Common myeloid progenitor, CD34-positive (primary cell): ENCODE measurements at regions not wholly inside any gene's neighbourhood (a gene's known extent, or its start where the extent isn't known, plus 50 kb on each side); places are given as distances from the start of the nearest gene placed in this dataset.

Source experiments
- CTCF ChIA-PET: fragments of 350-600 bp; sonication (Branson Sonifier 250); formaldehyde crosslinking; loops from one replicate; lab custom pipeline; 2021; ENCODE audit warnings: antibody characterized with exemption; lab: Charles Lee
- POLR2A ChIA-PET: fragments of 350-600 bp; sonication (Branson Sonifier 250); formaldehyde crosslinking; loops from one replicate; lab custom pipeline; 2021; ENCODE audit warnings: antibody characterized with exemption; lab: Charles Lee
- DNase-seq, 3 donors: peaks; one replicate each; pipeline versions ENCODE4 v3.0.0 to v3.0.0-alpha.2; 2013
- H3K27ac ChIP-seq, 2 experiments: 1 replicate in 1 of 2; 2 replicates in 1 of 2; pipeline ENCODE4 v1.7.0; 2013; ENCODE audit warnings: inconsistent platforms in 2 of 2, low read length in 2 of 2, mild to moderate bottlenecking in 2 of 2, low read depth in 1 of 2, moderate library complexity in 1 of 2; ENCODE audit not compliant: severe bottlenecking in 2 of 2, insufficient read depth in 1 of 2, poor library complexity in 1 of 2
- H3K27me3 ChIP-seq, 5 experiments: replicated peaks in 2 of 5; 1 replicate in 3 of 5; 2 replicates in 2 of 5; pipeline versions ENCODE4 v1.6.1 to v1.7.0; 2013; ENCODE audit warnings: low read length in 4 of 5, mild to moderate bottlenecking in 2 of 5, moderate library complexity in 2 of 5, inconsistent platforms in 1 of 5; ENCODE audit not compliant: insufficient read depth in 5 of 5, control insufficient read depth in 4 of 5
- H3K36me3 ChIP-seq, 4 experiments: 1 replicate in 2 of 4; 2 replicates in 2 of 4; pipeline versions ENCODE4 v1.6.1 to v1.7.0; 2013; ENCODE audit warnings: low read length in 3 of 4, control low read depth in 1 of 4, mild to moderate bottlenecking in 1 of 4; ENCODE audit not compliant: control insufficient read depth in 4 of 4, insufficient read depth in 4 of 4
- H3K4me1 ChIP-seq, 4 experiments: 1 replicate in 3 of 4; 2 replicates in 1 of 4; pipeline versions ENCODE4 v1.6.1 to v1.7.1; 2013; ENCODE audit warnings: low read length in 3 of 4, mild to moderate bottlenecking in 3 of 4, control low read depth in 1 of 4, inconsistent platforms in 1 of 4, moderate library complexity in 1 of 4; ENCODE audit not compliant: control insufficient read depth in 4 of 4, insufficient read depth in 4 of 4; ENCODE audit errors: control extremely low read depth in 1 of 4
- H3K4me3 ChIP-seq, 7 experiments: 1 replicate in 4 of 7; 2 replicates in 3 of 7; pipeline versions ENCODE4 v1.5.1 to v1.7.0; 2013; ENCODE audit warnings: mild to moderate bottlenecking in 7 of 7, low read length in 6 of 7, moderate library complexity in 6 of 7, inconsistent platforms in 2 of 7, low read depth in 2 of 7, control low read depth in 1 of 7; ENCODE audit not compliant: insufficient read depth in 4 of 7, control insufficient read depth in 1 of 7; ENCODE audit errors: extremely low read depth in 1 of 7
- H3K9me3 ChIP-seq, 5 experiments: 1 replicate in 4 of 5; 2 replicates in 1 of 5; pipeline versions ENCODE4 v1.6.1 to v1.7.1; 2013; ENCODE audit warnings: low read length in 4 of 5, mild to moderate bottlenecking in 2 of 5, inconsistent platforms in 1 of 5, low read depth in 1 of 5, moderate library complexity in 1 of 5; ENCODE audit not compliant: control insufficient read depth in 4 of 5, insufficient read depth in 2 of 5; ENCODE audit errors: control extremely low read depth in 1 of 5
- whole genome bisulfite sequencing: methylation state at CpG from one replicate; pipeline ENCODE4 v1.1.5; 2013; ENCODE audit not compliant: insufficient coverage; 5-methylcytosine and 5-hydroxymethylcytosine counted together

GRCh38 chr2:151095463-151095862 is 166.2 kb downstream of the RBM43 start:
- POLR2A ChIA-PET: no interaction called here
- H3K4me1 ChIP-seq: peaks cover 0 to 2% (median 0%) of the 10 kb centered on the region in 4 experiments

DNA sequence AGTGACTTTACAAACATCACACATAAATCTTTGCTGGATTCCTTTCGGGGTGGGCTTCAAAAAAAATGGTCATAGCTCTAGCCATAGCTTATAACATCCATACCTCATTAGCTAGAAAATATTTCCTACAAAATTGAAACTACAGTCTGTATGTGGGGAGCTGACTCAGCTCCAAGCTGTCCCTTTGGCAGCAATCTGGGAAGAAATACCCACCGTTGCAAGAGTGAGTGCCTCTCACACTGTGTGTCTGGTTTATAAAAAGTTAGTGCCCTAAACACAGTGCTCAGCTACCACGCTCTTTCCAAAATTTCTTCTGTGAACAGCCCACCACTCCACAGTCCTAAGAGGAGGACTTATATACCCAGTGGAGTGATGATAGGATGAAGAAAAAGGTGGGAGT is 170.1 kb downstream of the RBM43 start:
- Histone ChIP-seq H3K27me3 (no peaks in the 10 kb centered on the region), H3K4me1 (peaks cover 0 to 2% (median 0%) of the 10 kb centered on the region in 4 experiments), H3K27ac (no peak overlapping the region), H3K9me3 (no peaks in the 10 kb centered on the region), H3K36me3 (no peaks in the 10 kb centered on the region), H3K4me3 (no peak overlapping the region)
- DNase-seq: no peak
- POLR2A ChIA-PET: no interaction called here
- no CpG with 5 or more reads among the region's 3 CpGs for WGBS
- CTCF ChIA-PET: interaction anchor here (0.5 kb wide), 1 partner anchor 18 kb away, joined by 3 read pairs; no protein-coding TSS in a partner anchor

More at GRCh38 chr2:151095463-151095862, 166.2 kb downstream of the RBM43 start:
- WGBS: 100% methylated on average over 1 of the region's 3 CpGs
- Histone ChIP-seq H3K9me3 (no peaks in the 10 kb centered on the region), H3K27me3 (no peaks in the 10 kb centered on the region), H3K4me3 (no peak overlapping the region), H3K27ac (no peak overlapping the region), H3K36me3 (no peaks in the 10 kb centered on the region)
- CTCF ChIA-PET: no interaction called here
- no peak for DNase-seq

GRCh38 chr2:151087377-151087776 is 174.3 kb downstream of the RBM43 start:
- Histone ChIP-seq H3K4me3 (no peak overlapping the region), H3K36me3 (no peaks in the 10 kb centered on the region), H3K27ac (no peak overlapping the region), H3K27me3 (peaks cover 0 to 4% (median 0%) of the 10 kb centered on the region in 5 experiments), H3K4me1 (no peaks in the 10 kb centered on the region), H3K9me3 (no peaks in the 10 kb centered on the region)
- POLR2A ChIA-PET: no interaction called here
- 96% methylated on average over 3 of the region's 3 CpGs for WGBS
- CTCF ChIA-PET: no interaction called here
- no peak for DNase-seq

GRCh38 chr2:151085181-151085611 is 176.5 kb downstream of the RBM43 start:
- no peak for DNase-seq
- Histone ChIP-seq H3K4me1 (no peaks in the 10 kb centered on the region), H3K9me3 (no peaks in the 10 kb centered on the region), H3K36me3 (no peaks in the 10 kb centered on the region), H3K4me3 (no peak overlapping the region), H3K27ac (no peak overlapping the region), H3K27me3 (peaks cover 0 to 4% (median 0%) of the 10 kb centered on the region in 5 experiments)
- POLR2A ChIA-PET: no interaction called here
- WGBS: 100% methylated on average over 1 of the region's 1 CpG
- CTCF ChIA-PET: no interaction called here

DNA sequence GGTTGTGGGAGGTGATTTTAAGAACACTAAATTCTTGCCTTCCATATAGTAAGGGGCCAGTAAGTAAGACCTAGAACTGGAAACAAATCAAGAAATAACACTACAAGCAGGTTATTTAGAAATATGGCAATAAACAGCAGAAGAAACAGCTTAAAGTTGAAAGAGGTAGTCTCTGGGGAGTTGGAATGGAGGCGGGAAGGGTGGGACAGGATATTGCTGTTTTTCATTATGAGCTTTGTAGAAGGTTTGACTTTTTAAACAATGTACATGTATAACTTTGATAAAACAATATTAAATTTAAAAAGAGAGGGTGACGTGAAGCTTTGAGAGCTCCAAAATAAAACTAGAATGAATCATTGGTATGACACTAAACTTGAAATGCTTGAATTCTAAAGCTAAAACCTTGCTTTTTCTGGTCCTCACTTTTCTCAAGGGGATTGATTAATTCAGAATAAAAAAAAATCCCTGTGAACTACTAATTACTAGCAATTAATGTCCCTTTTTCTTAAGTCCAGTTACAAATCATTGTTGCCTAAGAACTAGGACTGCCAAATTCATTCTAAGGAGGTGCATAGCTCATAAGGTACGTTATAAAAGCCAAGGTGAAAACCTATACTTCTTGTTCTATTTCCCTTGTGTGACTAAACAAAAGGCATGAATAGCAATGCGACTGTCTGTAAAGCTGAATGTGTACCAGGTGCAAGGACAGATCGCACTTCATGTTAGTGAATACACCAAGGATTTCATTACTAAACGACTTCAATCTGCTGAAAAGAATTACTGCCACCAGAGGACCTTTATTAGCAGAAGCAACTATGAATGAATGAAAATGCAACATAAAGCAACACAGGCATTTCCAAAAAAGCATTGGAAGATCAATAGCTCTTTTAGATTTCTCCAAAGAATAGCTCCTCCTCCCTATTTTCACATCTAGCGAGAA is 177.5 kb downstream of the RBM43 start:
- WGBS: 96% methylated on average over 5 of the region's 7 CpGs
- Histone ChIP-seq H3K4me1 (no peaks in the 10 kb centered on the region), H3K36me3 (no peaks in the 10 kb centered on the region), H3K4me3 (no peak overlapping the region), H3K9me3 (no peaks in the 10 kb centered on the region), H3K27me3 (peaks cover 0 to 4% (median 0%) of the 10 kb centered on the region in 5 experiments), H3K27ac (no peak overlapping the region)
- DNase-seq: no peak
- POLR2A ChIA-PET: interaction anchor here (0.7 kb wide), 1 partner anchor 15 kb away, joined by 3 read pairs; no protein-coding TSS in a partner anchor
- CTCF ChIA-PET: no interaction called here

GRCh38 chr2:151078889-151079288 is 182.8 kb downstream of the RBM43 start:
- POLR2A ChIA-PET: no interaction called here
- DNase-seq: no peak
- no peaks in the 10 kb centered on the region for H3K36me3 ChIP-seq
- CTCF ChIA-PET: no interaction called here
- no peaks in the 10 kb centered on the region for H3K27me3 ChIP-seq
- no peaks in the 10 kb centered on the region for H3K4me1 ChIP-seq
- no peak overlapping the region for H3K27ac ChIP-seq
- no peak overlapping the region for H3K4me3 ChIP-seq
- H3K9me3 ChIP-seq: no peaks in the 10 kb centered on the region

GRCh38 chr2:151071906-151072305 is 189.8 kb downstream of the RBM43 start:
- ChIA-PET POLR2A (no interaction called here), CTCF (no interaction called here)
- Histone ChIP-seq H3K27me3 (peaks cover 0 to 2% (median 0%) of the 10 kb centered on the region in 5 experiments), H3K27ac (no peak overlapping the region), H3K9me3 (no peaks in the 10 kb centered on the region), H3K4me1 (no peaks in the 10 kb centered on the region), H3K36me3 (no peaks in the 10 kb centered on the region), H3K4me3 (no peak overlapping the region)
- no CpG with 5 or more reads among the region's 1 CpG for WGBS
- no peak for DNase-seq
